Right ventricle myocardium inferior (tissue), 1 donor: ENCODE measurements at regions not wholly inside any gene's neighbourhood (a gene's known extent, or its start where the extent isn't known, plus 50 kb on each side); places are given as distances from the start of the nearest gene placed in this dataset.
"Not testable (repeated sequence)": the region's sequence is repeated elsewhere in the genome, so short reads cannot be mapped to it uniquely, and the experiment has no call there.

Experiments used
- ATAC-seq: fragments of 200-7000 bp; cut with Tn5 transposase; one replicate; pipeline ENCODE4 v1.9.1; 2020; ENCODE audit warnings: mild to moderate bottlenecking, moderate library complexity
- DNase-seq: peaks from one replicate; pipeline ENCODE4 v3.0.0; 2021; ENCODE audit errors: missing footprints
- intact Hi-C: fragments of 100-400 bp; cut with DNase I; formaldehyde crosslinking; loops from one replicate; pipeline ENCODE4 v1.11.0; 2022
- donor health status: DM: no; HTN: yes; CAD: no; lungs with severe emphysema.

- intact Hi-C loops, result loop anchor here (5.0 kb wide), 1 partner anchor 339 kb away; no protein-coding TSS in a partner anchor
- ATAC-seq, result no peak
- DNase-seq, result no peak
Observed at GRCh38 chr5:120806202-120806601, 342.1 kb downstream of the PRR16 start.

DNA sequence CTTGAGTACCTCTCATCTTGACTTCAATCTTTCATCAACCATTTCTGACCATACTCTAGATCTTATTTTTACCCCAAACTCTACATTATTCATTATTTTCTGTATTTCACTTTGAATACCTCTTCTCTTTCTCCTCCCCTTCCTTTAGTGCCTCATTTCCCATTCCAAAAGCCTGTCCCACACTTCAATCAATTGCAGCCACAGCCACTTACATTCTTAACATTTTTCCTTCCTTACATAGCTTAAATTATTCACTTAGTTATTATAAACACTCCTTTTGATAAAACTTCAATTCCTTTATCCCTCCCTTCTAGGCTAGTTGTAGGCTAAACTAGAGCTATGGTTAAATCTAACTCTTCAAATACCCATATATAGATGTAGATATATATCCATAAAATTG lies 344.0 kb downstream of the PRR16 start:
- no peak for ATAC-seq

GRCh38 chr5:120808606-120809005 lies 344.5 kb downstream of the PRR16 start:
- ATAC-seq (no peak), DNase-seq (no peak)
- intact Hi-C loops, result loop anchor here (5.0 kb wide), 1 partner anchor 341 kb away; no protein-coding TSS in a partner anchor

More for the DNA sequence above, 344.0 kb downstream of the PRR16 start:
- DNase-seq, result no peak
- intact Hi-C loops, result loop anchor here (5.0 kb wide), 1 partner anchor 341 kb away; no protein-coding TSS in a partner anchor

DNA sequence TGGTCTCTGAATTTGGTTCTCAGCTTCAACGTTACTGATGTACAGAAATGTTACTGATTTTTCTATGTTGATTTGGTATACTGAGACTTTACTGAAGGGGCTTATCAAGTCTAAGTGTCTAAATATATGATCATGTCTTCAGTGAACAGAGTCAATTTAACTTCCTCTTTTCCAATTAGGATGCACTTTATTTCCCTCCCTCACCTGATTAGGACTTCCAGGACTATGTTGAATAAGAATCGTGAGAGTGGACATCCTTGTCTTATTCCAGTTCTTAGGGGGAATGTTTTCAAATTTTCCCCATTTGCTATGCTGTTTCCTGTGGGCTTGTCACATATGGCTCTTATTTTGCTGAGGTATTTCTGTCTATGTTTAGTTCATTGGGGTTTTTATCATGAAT lies 349.5 kb downstream of the PRR16 start:
- ATAC-seq (no peak), DNase-seq (no peak)
- intact Hi-C loops, result no loop called here

DNA sequence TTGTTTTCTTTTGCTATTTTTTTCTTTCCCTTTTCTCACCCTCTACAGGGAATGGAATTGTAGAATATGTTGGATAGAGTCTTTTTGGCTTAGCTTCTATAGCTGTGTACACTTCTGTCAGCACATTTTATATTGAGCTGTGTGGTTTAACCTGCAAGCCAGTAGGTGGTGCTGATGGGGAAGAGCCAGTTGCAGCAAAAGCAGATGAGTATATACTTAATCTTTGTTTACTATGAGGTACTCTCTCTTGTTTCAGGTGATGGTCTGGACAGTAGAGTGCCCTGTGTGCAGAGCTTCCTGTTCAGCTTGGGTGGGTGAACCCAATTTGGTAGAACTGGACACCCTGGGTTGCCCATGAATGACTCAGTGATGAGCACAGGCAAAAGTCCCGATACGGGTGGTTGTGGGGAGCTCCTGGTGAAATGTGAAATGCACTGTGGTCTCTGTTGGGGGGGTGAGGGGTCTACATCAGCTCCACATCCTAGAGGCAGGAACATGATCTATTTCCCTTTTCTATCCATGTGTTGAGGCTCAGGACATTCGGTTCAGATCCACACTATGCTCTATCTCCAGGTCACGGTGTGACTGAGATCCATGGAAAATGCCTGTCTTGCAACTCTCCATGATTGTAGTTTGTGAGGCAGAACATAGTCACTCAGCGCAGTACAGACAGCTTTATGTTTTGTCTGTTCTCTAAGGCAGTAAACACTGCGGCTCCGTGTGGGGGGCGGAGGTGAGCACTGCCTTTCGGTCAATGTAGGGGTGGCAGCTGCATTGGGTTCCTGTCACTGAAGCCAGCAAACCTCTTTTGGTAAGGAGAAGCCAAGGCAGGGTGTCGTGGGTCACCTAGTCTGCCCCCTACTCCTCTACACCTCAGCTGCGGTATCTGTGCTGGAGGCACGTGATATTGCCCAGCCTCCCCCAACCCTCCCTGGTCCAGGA lies 353.2 kb downstream of the PRR16 start:
- intact Hi-C loops, result no loop called here
- ATAC-seq, result no peak
- peak; percentile 66 for DNase-seq

GRCh38 chr5:120818128-120818527 lies 354.0 kb downstream of the PRR16 start:
- DNase-seq (no peak), ATAC-seq (no peak)
- intact Hi-C loops, result no loop called here

DNA sequence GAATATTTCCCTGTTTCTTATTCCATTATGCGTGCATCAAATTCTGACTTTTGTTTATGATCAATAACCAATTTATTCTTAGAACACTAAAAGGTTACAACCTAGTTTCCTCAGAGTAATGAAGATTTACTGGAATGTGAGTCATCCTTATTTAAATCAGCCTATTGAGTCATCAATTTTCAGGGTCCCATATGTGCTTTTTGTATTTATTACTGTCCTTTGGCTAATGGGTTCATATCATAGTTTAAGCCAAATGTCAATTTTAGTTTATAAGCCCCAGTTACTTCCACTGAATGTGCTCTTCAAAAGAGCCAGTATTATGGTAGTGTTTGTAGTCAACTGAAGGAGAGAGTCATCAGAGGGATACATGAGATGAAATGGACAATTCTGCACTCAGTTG lies 359.2 kb downstream of the PRR16 start:
- intact Hi-C loops, result no loop called here
- DNase-seq, result no peak
- ATAC-seq, result no peak

- DNase-seq, intact Hi-C loops, ATAC-seq: not testable (repeated sequence)
Observed at GRCh38 chr5:120831646-120832045, 367.5 kb downstream of the PRR16 start.

DNA sequence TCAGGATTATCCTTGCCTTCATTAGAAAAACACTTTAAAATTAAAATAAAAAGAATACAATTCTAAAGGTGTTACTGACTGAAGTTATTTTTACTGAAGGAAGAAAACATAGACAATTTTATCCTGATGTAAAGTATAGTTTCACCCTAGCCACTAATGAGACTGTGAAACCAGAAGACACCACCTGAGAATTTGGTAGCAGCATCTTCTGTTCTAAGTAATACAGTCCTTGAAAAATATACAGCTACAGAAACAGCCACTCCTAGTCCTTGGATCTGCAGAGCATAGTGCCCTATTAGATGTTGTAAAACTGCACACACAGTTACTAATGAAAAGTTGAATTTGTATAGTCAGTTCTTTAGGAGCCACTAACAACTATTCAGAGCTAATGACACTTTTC lies 377.7 kb downstream of the PRR16 start:
- DNase-seq (no peak), ATAC-seq (no peak)
- intact Hi-C loops, result no loop called here

GRCh38 chr5:120843390-120843980 lies 379.4 kb downstream of the PRR16 start:
- no peak for DNase-seq
- intact Hi-C loops, result no loop called here
- no peak for ATAC-seq

DNA sequence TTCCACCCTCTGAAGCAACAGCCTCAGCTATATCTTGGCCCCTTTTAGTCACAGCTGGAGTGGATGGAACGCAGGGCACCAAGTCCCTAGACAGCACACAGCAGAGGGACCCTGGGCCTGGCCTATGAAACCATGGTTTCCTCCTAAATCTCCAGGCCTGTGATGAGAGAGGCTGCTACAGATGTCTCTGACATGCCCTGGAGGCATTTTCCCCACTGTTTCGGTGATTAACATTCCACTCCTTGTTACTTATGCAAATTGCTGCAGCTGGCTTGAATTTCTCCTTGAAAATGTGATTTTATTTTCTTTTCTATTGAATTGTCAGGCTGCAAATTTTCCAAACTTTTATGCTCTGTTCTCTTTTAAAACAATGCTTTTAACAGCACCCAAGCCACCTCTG lies 384.8 kb downstream of the PRR16 start:
- DNase-seq (no peak), ATAC-seq (no peak)
- intact Hi-C loops, result no loop called here

DNA sequence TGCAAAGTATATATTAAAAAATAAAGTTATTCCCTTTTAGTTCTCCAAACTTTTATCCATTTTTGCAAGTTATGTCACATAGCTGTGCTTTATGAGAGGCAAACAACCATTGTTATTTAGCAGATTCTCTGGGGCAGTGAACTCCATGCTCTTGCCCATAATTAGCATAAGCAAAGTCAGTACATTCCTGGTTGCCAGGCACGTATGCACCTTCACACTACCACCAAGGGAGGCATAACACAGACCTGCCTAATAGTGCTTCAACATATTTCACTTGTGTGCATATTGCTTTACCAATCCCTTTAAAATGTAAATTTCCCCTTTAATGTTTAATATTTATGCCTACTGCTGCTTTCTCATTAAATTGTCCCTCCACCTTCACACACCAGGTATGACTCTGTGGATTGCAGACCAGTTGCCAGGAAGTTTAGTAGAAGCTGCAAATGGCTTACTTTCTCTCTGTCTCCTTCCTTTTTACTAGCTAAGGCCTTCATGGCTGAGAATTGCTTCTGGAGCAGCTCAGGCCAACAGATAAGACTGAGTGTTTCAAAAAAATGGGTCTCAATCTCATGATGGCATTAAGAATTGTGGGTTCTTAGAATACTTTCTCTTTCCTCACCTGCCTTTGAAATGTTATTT lies 388.2 kb downstream of the PRR16 start:
- ATAC-seq (no peak), DNase-seq (no peak)
- intact Hi-C loops, result no loop called here

GRCh38 chr5:120866997-120867396 lies 402.9 kb downstream of the PRR16 start:
- DNase-seq (no peak), ATAC-seq (no peak)
- intact Hi-C loops, result no loop called here

GRCh38 chr5:120869831-120870230 lies 405.7 kb downstream of the PRR16 start:
- intact Hi-C loops, result no loop called here
- ATAC-seq (no peak), DNase-seq (no peak)

DNA sequence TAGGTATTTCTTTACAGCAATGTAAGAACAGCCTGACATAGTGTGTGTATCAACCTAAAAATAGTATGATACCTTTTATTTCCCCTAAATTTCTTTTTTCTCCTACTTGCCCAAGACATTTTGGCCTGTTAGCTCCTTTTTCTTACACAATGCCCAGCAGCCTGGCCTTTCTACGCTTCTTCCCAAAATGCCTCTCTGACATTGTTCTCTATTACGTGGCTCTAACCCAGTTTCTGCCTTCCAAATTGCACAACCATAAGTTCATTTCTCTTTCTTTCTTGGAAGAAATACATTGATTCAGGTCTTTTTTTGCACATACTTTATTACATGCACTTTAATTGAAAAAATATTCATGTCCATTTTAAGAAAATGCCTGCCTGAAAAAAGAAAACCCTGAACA lies 408.2 kb downstream of the PRR16 start:
- intact Hi-C loops, result no loop called here
- ATAC-seq (no peak), DNase-seq (no peak)

DNA sequence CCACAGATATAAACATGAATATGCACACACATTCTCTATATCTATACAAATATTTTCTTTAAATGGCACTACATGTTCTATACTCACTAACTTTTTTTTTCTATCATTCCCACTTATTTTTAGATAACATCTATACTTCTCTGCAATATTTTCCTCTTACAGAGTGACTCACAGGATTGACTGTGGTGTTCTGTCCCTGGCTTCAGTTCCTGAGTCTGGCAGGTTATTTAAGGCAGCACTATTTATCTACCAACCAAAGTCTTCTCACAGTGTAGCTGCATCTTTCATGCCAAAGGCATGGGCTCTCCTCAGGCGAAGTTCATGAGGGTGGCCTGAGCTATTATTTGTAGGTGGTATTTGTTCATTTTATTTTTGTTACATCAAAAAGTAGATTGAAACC lies 409.0 kb downstream of the PRR16 start:
- DNase-seq (no peak), ATAC-seq (no peak)
- intact Hi-C loops, result no loop called here

DNA sequence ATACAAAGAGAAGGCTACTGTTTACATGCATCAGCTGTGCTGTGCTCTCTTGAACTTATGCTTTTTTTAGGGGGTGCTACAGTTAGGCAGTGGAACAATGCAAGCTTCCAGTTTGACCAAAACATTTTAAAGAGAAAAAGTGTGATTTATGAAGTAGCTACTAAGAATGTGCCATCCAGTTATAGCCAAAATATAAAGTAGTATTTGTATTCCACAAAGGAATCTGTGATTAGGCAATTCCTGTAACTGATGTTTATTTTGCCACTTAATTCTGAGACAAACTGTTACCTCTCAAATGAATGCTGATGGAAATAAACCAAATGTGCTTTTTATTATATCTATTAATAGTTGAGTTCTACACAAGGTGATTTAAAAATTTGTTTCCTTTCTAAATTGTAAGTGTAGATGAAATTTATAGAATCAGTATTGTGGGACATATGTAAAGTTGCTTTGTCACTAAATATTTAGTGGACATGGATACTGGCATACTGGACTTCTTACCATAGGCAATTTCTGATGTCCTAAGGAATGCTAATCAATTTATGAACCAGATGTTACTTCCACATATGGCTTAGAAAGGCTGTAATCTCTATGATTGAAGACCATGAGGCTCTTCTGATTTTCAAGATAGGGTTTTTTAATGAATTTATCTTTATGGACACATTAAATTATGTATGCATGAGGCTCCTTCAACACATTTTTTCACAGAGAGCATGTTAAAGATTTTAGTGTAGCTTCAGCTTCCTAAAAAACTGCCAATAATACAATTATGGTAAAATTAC lies 410.2 kb downstream of the PRR16 start:
- intact Hi-C loops, result no loop called here
- DNase-seq (no peak), ATAC-seq (no peak)

- ATAC-seq, result no peak
- intact Hi-C loops, result no loop called here
- DNase-seq, result no peak
Observed at GRCh38 chr5:120882038-120882775, 418.1 kb downstream of the PRR16 start.
